SKM-1 (cell line): ENCODE measurements at regions not wholly inside any gene's neighbourhood (a gene's known extent, or its start where the extent isn't known, plus 50 kb on each side); places are given as distances from the start of the nearest gene placed in this dataset.
A peak's percentile ranks its signal among the peaks of the same experiment; 100 is the strongest.
"Not testable (repeated sequence)": the region's sequence is repeated elsewhere in the genome, so short reads cannot be mapped to it uniquely, and the experiment has no call there.

Source experiments
- DNase-seq: peaks from one replicate; lab custom pipeline; 2025; ENCODE audit not compliant: unreplicated experiment; lab: John Stamatoyannopoulos, UW

DNA sequence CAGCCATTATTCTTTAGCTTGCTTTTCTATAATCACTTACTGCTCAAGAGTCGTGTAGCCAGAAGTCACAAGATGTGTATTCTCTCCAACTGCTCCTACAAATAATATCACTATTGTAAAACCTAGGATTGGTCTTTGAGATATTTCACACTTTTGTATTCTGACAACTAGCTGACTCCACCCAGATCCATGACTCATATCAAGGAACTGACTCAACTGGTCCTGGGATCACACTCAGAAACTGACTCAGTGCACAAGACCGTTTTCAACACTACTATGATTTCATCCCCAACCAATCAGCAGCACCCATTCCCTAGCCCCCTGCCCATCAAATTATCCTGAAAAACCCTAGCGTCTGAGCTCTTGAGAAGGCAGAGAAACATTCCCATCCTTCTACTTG, 56.5 kb upstream of the ORC5 start:
- no peak for DNase-seq

- peak; percentile 5 for DNase-seq
Observed at GRCh38 chr7:104267701-104268368, 60.0 kb upstream of the ORC5 start.

DNA sequence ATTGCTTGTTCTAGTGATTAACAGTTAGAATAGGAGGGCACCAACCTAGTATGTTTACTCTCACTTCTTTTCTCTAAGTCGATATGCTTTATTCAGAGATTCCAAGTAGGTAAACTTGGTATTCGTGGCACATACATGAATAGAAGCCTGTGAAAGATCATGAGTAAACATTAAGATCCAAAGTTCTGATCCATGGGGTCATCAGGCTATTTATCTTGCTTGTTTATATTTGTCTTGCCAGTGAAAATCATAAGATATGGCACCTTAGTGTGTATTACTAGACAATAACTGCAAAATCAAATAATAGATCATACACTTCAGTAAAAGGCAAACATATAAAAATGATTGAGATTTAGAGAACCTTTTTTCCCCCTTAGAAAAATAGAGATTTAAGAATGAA, 56.5 kb upstream of the LHFPL3 start:
- no peak for DNase-seq

DNA sequence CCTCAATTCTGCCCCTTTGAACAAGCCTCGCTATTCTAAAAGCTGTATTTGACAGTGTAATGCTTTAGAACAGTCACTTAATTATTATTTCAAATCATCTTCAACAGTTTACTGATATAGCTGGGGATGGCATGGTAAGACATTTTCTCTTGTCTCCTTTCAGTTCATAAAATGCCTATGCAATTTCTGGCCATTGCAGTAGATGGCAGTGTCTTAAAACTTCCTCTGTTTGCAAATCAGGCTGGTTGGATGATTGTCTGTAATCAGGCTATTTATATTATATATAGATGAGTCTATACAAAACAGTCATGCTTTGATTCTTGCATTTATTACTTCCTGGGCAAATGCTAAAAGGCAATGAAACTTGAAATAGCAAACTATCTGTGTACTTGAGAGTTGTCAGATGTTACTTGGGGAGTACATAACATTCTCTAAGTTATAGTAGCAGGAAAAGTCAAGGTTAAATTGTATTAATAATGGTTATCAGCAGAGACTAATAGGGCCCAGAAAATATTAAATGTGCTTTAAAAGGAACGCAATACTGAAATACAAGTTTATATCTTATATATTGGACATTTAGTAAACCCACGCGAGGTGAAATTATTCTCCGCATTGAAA, 55.5 kb upstream of the LHFPL3 start:
- peak; percentile 3 for DNase-seq

DNA sequence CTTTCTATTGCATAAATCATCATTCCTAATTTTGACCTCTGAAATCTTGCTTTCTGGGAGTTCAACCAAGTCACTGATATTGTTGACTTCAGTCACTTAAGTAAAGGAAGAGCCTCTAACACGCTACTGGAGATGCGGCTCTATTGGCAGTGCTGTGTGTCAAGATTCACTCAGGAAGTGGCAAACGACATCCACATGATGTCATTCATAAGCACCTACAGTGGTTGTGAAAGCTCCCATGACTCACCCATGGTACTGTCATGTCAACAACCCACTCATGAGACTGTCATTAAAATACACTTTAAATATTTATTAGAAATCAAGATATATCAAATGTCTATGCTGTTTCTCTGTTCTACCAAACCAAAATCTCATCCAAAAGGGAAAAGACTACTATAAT, 52.5 kb upstream of the LHFPL3 start:
- DNase-seq: no peak

DNA sequence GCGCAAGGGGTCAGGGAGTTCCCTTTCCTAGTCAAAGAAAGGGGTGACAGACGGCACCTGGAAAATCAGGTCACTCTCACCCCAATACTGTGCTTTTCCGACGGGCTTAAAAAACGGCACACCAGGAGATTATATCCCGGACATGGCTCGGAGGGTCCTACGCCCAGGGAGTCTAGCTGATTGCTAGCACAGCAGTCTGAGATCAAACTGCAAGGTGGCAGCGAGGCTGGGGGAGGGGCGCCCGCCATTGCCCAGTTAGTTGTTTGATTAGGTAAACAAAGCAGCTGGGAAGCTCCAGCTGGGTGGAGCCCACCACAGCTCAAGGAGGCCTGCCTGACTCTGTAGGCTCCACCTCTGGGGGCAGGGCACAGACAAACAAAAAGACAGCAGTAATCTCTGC, 51.7 kb upstream of the LHFPL3 start:
- not testable (repeated sequence) for DNase-seq
